Lower leg skin (tissue), 4 donors: ENCODE measurements at regions not wholly inside any gene's neighbourhood (a gene's known extent, or its start where the extent isn't known, plus 50 kb on each side); places are given as distances from the start of the nearest gene placed in this dataset.

Experiments
- DNase-seq, 2 donors: peaks; one replicate each; pipeline ENCODE4 v3.0.0-alpha.2; 2019; ENCODE audit warnings: low spot score in 2 of 2
- H3K4me3 ChIP-seq: fragments of 200-600 bp; sonication (generic); 2 replicates; pipeline ENCODE4 v1.5.1; 2017; ENCODE audit warnings: mild to moderate bottlenecking, low read depth; ENCODE audit not compliant: poor library complexity, severe bottlenecking
- CTCF ChIP-seq, 3 donors: fragments of 450-650 bp; IDR thresholded peaks; one replicate each; pipeline ENCODE4 v1.5.1; 2016; ENCODE audit warnings: antibody characterized with exemption in 3 of 3, mild to moderate bottlenecking in 3 of 3, moderate library complexity in 2 of 3
- POLR2A ChIP-seq, 2 donors: fragments of 450-650 bp; IDR thresholded peaks; one replicate each; pipeline ENCODE4 v1.6.1; 2016 to 2017; ENCODE audit warnings: antibody characterized with exemption in 2 of 2, mild to moderate bottlenecking in 1 of 2, moderate library complexity in 1 of 2
- WGBS, 2 donors: methylation state at CpG; one replicate each; pipeline ENCODE4 v1.1.5; 2018; 5-methylcytosine and 5-hydroxymethylcytosine counted together
- intact Hi-C: fragments of 100-400 bp; cut with DNase I; formaldehyde crosslinking; loops from one replicate; pipeline ENCODE4 v1.15.0; 2023; ENCODE audit warnings: low total_unique reads

- WGBS, 2 donors, result 74 to 76% methylated on average over 7 of the region's 7 CpGs
- TF ChIP-seq CTCF (IDR thresholded peaks at IDR 0.05) (no peak), POLR2A (IDR thresholded peaks at IDR 0.05) (no peak)
- DNase-seq, result no peak
- no peak overlapping the region for H3K4me3 ChIP-seq
- intact Hi-C loops, result no loop called here
These were observed 65.3 kb upstream of the IL12A start for GRCh38 chr3:159923336-159923735.

GRCh38 chr3:159923956-159924355 is 64.7 kb upstream of the IL12A start:
- WGBS, 2 donors, result 87 to 88% methylated on average over 6 of the region's 6 CpGs
- no peak overlapping the region for H3K4me3 ChIP-seq
- no peak for DNase-seq
- intact Hi-C loops, result no loop called here
- TF ChIP-seq CTCF (IDR thresholded peaks at IDR 0.05) (no peak), POLR2A (IDR thresholded peaks at IDR 0.05) (no peak)

- no peak for TF ChIP-seq POLR2A (IDR thresholded peaks at IDR 0.05)
- no peak for TF ChIP-seq CTCF (IDR thresholded peaks at IDR 0.05)
- 88 to 96% methylated on average over 1 of the region's 1 CpG for WGBS, 2 donors
- intact Hi-C loops, result no loop called here
- no peak overlapping the region for H3K4me3 ChIP-seq
- DNase-seq, result no peak
These were observed 64.2 kb upstream of the IL12A start for GRCh38 chr3:159924411-159924810.

- DNase-seq, result no peak
- no peak overlapping the region for H3K4me3 ChIP-seq
- 84 to 88% methylated on average over 1 of the region's 1 CpG for WGBS, 2 donors
- TF ChIP-seq POLR2A (IDR thresholded peaks at IDR 0.05) (no peak), CTCF (IDR thresholded peaks at IDR 0.05) (no peak)
- intact Hi-C loops, result no loop called here
These were observed 63.4 kb upstream of the IL12A start for GRCh38 chr3:159925248-159925647.

GRCh38 chr3:159926573-159926972 is 62.1 kb upstream of the IL12A start:
- 91 to 93% methylated on average over 5 of the region's 5 CpGs for WGBS, 2 donors
- TF ChIP-seq POLR2A (IDR thresholded peaks at IDR 0.05), result no peak
- H3K4me3 ChIP-seq, result no peak overlapping the region
- intact Hi-C loops, result no loop called here
- no peak for DNase-seq

GRCh38 chr3:159928071-159928491 is 60.6 kb upstream of the IL12A start:
- intact Hi-C loops, result no loop called here
- WGBS, 2 donors, result 64 to 67% methylated on average over 2 of the region's 2 CpGs
- TF ChIP-seq POLR2A (IDR thresholded peaks at IDR 0.05) (no peak), CTCF (IDR thresholded peaks at IDR 0.05) (no peak)
- H3K4me3 ChIP-seq, result no peak overlapping the region
- no peak for DNase-seq
